ENCODE measurements at regions not wholly inside any gene's neighbourhood (a gene's known extent, or its start where the extent isn't known, plus 50 kb on each side); places are given as distances from the start of the nearest gene placed in this dataset.

DNA sequence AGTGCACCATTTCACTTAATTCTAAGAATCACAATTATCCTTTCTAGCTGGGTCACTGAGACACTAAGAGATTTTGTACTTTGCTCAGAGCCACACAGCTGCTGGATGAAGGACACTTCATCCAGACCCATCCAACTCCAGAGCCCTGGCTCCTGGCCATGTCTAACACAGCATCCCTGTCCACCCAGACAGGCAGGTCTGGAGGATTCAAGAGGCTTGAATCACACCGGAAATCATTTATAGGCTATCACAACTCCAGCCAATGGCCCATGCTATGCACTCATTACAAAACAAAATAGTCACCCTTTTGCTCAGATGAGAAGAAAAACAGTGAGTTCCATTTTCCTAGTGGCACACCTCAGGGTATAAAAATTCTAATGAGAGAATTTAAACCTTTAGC, 198.2 kb upstream of the LMCD1 start:
- TF ChIP-seq POLR2AphosphoS5 (IDR thresholded peaks at IDR 0.05) (no peak), POLR2A (IDR thresholded peaks at IDR 0.05) (no peak), EP300 (IDR thresholded peaks at IDR 0.05; ENCODE audit: low read depth) (no peak)
- TF ChIP-seq, protein P1, sequence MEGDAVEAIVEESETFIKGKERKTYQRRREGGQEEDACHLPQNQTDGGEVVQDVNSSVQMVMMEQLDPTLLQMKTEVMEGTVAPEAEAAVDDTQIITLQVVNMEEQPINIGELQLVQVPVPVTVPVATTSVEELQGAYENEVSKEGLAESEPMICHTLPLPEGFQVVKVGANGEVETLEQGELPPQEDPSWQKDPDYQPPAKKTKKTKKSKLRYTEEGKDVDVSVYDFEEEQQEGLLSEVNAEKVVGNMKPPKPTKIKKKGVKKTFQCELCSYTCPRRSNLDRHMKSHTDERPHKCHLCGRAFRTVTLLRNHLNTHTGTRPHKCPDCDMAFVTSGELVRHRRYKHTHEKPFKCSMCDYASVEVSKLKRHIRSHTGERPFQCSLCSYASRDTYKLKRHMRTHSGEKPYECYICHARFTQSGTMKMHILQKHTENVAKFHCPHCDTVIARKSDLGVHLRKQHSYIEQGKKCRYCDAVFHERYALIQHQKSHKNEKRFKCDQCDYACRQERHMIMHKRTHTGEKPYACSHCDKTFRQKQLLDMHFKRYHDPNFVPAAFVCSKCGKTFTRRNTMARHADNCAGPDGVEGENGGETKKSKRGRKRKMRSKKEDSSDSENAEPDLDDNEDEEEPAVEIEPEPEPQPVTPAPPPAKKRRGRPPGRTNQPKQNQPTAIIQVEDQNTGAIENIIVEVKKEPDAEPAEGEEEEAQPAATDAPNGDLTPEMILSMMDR (IDR thresholded peaks at IDR 0.05), result no peak
- DNase-seq, result no peak
- Histone ChIP-seq H3K27ac (no peak overlapping the region), H3K9me3 (no peaks in the 10 kb centered on the region), H3K4me3 (no peak overlapping the region), H3K27me3 (no peaks in the 10 kb centered on the region), H3K4me1 (peaks cover 0 to 3% (median 0%) of the 10 kb centered on the region in 4 donors), H3K36me3 (no peaks in the 10 kb centered on the region)
- 87% methylated on average over 1 of the region's 1 CpG; no CpG with 5 or more reads in 1 of the 2 donors for WGBS, 2 donors (ENCODE audit: low coverage in 1 of 2)
- in situ Hi-C loops (cut with MboI; ENCODE audit: low pct_ligation_motif_present in 1 of 4, low pct_unique_long_range_greater_than_20kb in 1 of 4, low sequenced_read_pairs in 3 of 4), result no loop called here
- intact Hi-C loops (cut with DNase I; ENCODE audit: low total_unique reads), result no loop called here

DNA sequence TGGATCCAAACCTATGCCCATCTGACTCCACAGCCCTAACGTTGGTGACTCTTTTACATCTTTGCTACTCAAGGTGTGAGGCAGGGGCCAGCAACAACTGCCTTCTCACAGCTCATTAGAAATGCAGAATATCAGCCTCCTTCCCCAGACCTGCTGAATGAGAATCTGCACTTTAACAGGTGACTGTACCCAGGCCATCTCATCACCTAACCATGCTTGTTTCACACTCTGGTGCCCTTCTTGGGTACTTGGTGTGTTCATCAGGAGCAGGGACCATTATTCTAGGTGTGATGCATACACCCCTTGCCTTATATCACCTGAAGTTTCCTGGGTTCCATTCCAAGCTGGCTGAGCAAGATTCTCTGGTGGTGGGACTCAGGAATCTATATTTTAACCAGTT, 196.3 kb upstream of the LMCD1 start:
- intact Hi-C loops (cut with DNase I; ENCODE audit: low total_unique reads), result no loop called here
- Histone ChIP-seq H3K27me3 (no peaks in the 10 kb centered on the region), H3K4me3 (no peak overlapping the region), H3K9me3 (peaks cover 0 to 5% of the 10 kb centered on the region in 2 donors), H3K36me3 (no peaks in the 10 kb centered on the region), H3K27ac (no peak overlapping the region), H3K4me1 (no peaks in the 10 kb centered on the region)
- in situ Hi-C loops (cut with MboI; ENCODE audit: low pct_ligation_motif_present in 1 of 4, low pct_unique_long_range_greater_than_20kb in 1 of 4, low sequenced_read_pairs in 3 of 4), result no loop called here
- WGBS, 2 donors (ENCODE audit: low coverage in 1 of 2), result 60 to 75% methylated on average over 1 of the region's 1 CpG
- no peak for DNase-seq
- no peak for TF ChIP-seq POLR2A (IDR thresholded peaks at IDR 0.05)
- TF ChIP-seq EP300 (IDR thresholded peaks at IDR 0.05; ENCODE audit: low read depth), result no peak
- TF ChIP-seq POLR2AphosphoS5 (IDR thresholded peaks at IDR 0.05), result no peak
- TF ChIP-seq, protein P1 (IDR thresholded peaks at IDR 0.05), result no peak

DNA sequence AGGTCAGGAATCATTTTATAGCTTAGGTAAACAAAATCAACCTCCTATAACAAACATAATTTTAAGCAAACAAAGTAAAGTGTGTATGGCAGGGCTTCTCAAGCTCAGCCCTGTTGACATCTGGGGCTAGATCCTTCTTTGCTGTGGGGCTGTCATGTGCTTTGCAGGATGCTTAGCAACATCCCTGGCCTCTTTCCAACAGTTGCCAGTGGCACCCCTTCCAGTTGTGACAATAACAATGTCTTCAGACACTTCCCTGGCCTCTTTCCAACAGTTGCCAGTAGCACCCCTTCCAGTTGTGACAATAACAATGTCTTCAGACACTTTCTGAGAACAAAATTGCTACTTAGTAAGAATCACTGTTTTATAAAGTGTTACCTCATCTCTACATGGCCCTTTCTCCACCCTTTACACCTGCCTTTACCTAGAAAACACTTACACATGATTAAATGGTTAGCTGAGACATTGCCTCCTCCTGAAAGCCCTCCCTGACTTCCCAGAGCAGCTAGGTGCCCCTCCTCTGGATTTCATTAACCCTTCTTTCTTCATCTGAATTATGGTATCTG, 194.0 kb upstream of the LMCD1 start:
- no peaks in the 10 kb centered on the region for H3K27me3 ChIP-seq
- no peak overlapping the region for H3K4me3 ChIP-seq
- in situ Hi-C loops (cut with MboI; ENCODE audit: low pct_ligation_motif_present in 1 of 4, low pct_unique_long_range_greater_than_20kb in 1 of 4, low sequenced_read_pairs in 3 of 4), result no loop called here
- H3K4me1 ChIP-seq, result no peaks in the 10 kb centered on the region
- H3K36me3 ChIP-seq, result no peaks in the 10 kb centered on the region
- intact Hi-C loops (cut with DNase I; ENCODE audit: low total_unique reads), result no loop called here
- H3K9me3 ChIP-seq, result peaks cover 0 to 5% of the 10 kb centered on the region in 2 donors
- no peak overlapping the region for H3K27ac ChIP-seq
- DNase-seq, result no peak
- TF ChIP-seq, protein P1 (IDR thresholded peaks at IDR 0.05), result no peak
- TF ChIP-seq EP300 (IDR thresholded peaks at IDR 0.05; ENCODE audit: low read depth), result no peak
- no peak for TF ChIP-seq POLR2A (IDR thresholded peaks at IDR 0.05)
- no peak for TF ChIP-seq POLR2AphosphoS5 (IDR thresholded peaks at IDR 0.05)

DNA sequence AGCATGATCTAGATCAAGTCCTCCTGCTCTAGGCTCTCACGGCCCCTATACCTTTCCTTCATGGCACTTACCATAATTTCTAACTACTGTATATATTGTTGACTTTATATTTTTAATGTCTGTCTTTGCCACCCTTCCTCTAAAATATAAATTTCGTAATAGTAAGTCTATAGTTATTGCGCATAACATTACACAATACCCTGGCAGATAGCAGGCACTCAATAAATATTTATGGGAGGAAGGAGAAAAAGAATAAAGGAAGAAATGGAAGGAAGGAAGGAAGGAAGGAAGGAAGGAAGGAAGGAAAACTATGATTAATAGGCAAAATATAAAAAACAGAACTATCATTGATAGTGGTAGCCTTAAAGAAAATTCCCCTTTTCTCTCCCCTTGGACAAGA, 190.3 kb upstream of the LMCD1 start:
- H3K27me3 ChIP-seq, result no peaks in the 10 kb centered on the region
- no peak overlapping the region for H3K4me3 ChIP-seq
- no peak for DNase-seq
- no peaks in the 10 kb centered on the region for H3K36me3 ChIP-seq
- in situ Hi-C loops (cut with MboI; ENCODE audit: low pct_ligation_motif_present in 1 of 4, low pct_unique_long_range_greater_than_20kb in 1 of 4, low sequenced_read_pairs in 3 of 4), result no loop called here
- no peaks in the 10 kb centered on the region for H3K4me1 ChIP-seq
- no peak for TF ChIP-seq POLR2A (IDR thresholded peaks at IDR 0.05)
- TF ChIP-seq POLR2AphosphoS5 (IDR thresholded peaks at IDR 0.05), result no peak
- TF ChIP-seq EP300 (IDR thresholded peaks at IDR 0.05; ENCODE audit: low read depth), result no peak
- TF ChIP-seq, protein P1 (IDR thresholded peaks at IDR 0.05), result no peak
- no peak overlapping the region for H3K27ac ChIP-seq
- intact Hi-C loops (cut with DNase I; ENCODE audit: low total_unique reads), result no loop called here
- WGBS, 2 donors (ENCODE audit: low coverage in 1 of 2), result 84 to 89% methylated on average over 3 of the region's 3 CpGs
- peaks cover 0 to 5% of the 10 kb centered on the region in 2 donors for H3K9me3 ChIP-seq
